ENCODE measurements at regions not wholly inside any gene's neighbourhood (a gene's known extent, or its start where the extent isn't known, plus 50 kb on each side); places are given as distances from the start of the nearest gene placed in this dataset.
"Not testable (repeated sequence)": the region's sequence is repeated elsewhere in the genome, so short reads cannot be mapped to it uniquely, and the experiment has no call there.

GRCh38 chr4:101418466-101418865 is 71.1 kb upstream of the PPP3CA start:
- no peak for DNase-seq (ENCODE audit: low read depth in 3 of 3)

GRCh38 chr4:101418055-101418454 is 70.7 kb upstream of the PPP3CA start:
- peak; percentile 13 to 56 (median 21) for DNase-seq (ENCODE audit: low read depth in 3 of 3)

- DNase-seq (ENCODE audit: low read depth in 3 of 3), result no peak
Measured at GRCh38 chr4:101417046-101417445, 69.7 kb upstream of the PPP3CA start.

DNA sequence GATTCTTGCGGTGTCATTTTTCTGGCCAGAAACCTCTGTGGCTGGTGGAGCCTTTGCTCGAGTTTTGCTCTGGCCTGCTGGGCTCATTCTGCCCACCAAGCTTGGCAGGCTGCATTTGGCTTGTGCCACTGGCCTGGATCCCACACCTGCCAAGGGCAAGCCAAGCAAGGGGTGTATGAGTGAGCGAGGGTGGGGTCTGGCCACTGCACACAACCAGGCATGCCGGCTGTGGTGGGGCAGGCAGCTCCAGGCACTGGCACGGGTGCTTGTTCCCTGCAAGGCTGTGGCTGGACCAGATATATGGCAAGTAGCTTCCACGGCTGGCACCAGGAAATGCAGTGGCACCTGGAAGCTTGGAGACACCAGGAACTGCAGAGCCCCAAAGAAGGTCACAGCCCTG is 68.6 kb upstream of the PPP3CA start:
- DNase-seq (ENCODE audit: low read depth in 3 of 3), result no peak

DNA sequence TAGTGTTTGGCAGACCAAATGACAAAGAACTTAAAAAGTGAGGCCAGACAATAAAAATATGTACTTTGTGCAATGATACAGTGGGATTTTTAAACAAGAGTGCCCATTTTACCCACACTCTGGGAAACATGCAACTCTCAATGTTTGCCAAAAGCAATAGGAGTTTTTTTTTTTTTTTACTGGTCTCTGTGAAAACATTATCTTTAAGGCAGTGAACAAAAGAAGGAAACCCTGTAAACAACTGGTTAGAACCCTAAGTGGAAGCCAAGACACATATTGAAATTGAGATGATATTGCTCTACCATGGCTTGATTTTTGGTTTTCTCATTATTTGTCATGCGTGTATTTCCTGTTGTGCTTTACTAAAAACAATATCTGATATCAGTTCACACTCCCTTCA is 67.2 kb upstream of the PPP3CA start:
- DNase-seq (ENCODE audit: low read depth in 3 of 3), result no peak

DNA sequence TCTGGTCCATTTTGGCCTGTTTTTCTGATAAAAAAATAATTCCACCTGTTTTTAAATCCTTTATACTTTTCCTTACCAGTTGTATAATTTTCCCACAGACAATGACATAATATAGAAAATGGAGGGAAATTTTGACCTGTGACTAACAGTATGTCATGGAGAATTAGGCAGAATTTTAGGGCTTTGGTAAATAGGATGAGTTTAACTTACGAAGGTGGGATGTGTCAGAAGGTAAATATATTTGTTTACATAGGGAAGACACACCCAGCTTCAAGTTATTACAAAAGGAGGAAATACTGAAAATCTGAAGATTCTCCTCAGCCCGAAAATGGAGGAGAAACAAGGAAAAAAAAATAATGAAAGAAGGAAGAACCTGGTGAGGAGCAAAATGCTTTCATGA is 64.6 kb upstream of the PPP3CA start:
- DNase-seq (ENCODE audit: low read depth in 3 of 3), result no peak

- DNase-seq (ENCODE audit: low read depth in 3 of 3), result not testable (repeated sequence)
Measured at GRCh38 chr4:101411281-101411910, 64.1 kb upstream of the PPP3CA start.

- no peak for DNase-seq (ENCODE audit: low read depth in 3 of 3)
Measured at GRCh38 chr4:101400096-101400495, 52.8 kb upstream of the PPP3CA start.

GRCh38 chr4:101398807-101399206 is 51.5 kb upstream of the PPP3CA start:
- DNase-seq (ENCODE audit: low read depth in 3 of 3), result no peak
